KMS-11 (cell line): ENCODE measurements at regions not wholly inside any gene's neighbourhood (a gene's known extent, or its start where the extent isn't known, plus 50 kb on each side); places are given as distances from the start of the nearest gene placed in this dataset.

Experiments used
- H2AFZ ChIP-seq: fragments of 200-600 bp; sonication (generic); 2 replicates; pipeline ENCODE4 v1.6.1; 2016; ENCODE audit warnings: antibody characterized with exemption, mixed run types, low read depth
- H3K27ac ChIP-seq: fragments of 200-600 bp; sonication (generic); 2 replicates; pipeline ENCODE4 v1.6.1; 2016; ENCODE audit warnings: mild to moderate bottlenecking, mixed run types
- H3K27me3 ChIP-seq: fragments of 200-600 bp; sonication (generic); 2 replicates; pipeline ENCODE4 v1.6.1; 2017; ENCODE audit warnings: mild to moderate bottlenecking, low read depth, mixed run types, moderate library complexity; ENCODE audit not compliant: insufficient read depth
- H3K36me3 ChIP-seq: fragments of 200-600 bp; sonication (generic); 2 replicates; pipeline ENCODE4 v1.6.1; 2017; ENCODE audit warnings: mild to moderate bottlenecking, mixed run types; ENCODE audit not compliant: insufficient read depth
- H3K4me1 ChIP-seq: fragments of 200-600 bp; sonication (generic); 2 replicates; pipeline ENCODE4 v1.6.1; 2016; ENCODE audit warnings: mild to moderate bottlenecking, low read depth, mixed run types; ENCODE audit not compliant: poor library complexity, severe bottlenecking
- H3K4me2 ChIP-seq: fragments of 200-600 bp; sonication (generic); 2 replicates; pipeline ENCODE4 v1.7.0; 2016; ENCODE audit warnings: mild to moderate bottlenecking, mixed run types
- H3K4me3 ChIP-seq: fragments of 200-600 bp; sonication (generic); IDR thresholded peaks from 2 replicates; pipeline ENCODE4 v1.6.1; 2017; ENCODE audit warnings: low read depth, low read length, mixed read lengths; ENCODE audit not compliant: insufficient read depth
- H3K79me2 ChIP-seq: fragments of 200-600 bp; sonication (generic); 2 replicates; pipeline ENCODE4 v1.6.1; 2016; ENCODE audit warnings: low read depth, mixed run types; ENCODE audit not compliant: insufficient read depth
- H3K9ac ChIP-seq: fragments of 200-600 bp; sonication (generic); 2 replicates; pipeline ENCODE4 v1.6.1; 2016; ENCODE audit warnings: mild to moderate bottlenecking, mixed run types
- H4K20me1 ChIP-seq: fragments of 200-600 bp; sonication (generic); 2 replicates; pipeline ENCODE4 v1.6.1; 2016; ENCODE audit warnings: mild to moderate bottlenecking, mixed run types; ENCODE audit not compliant: insufficient read depth
- TF ChIP-seq, protein P1 (sequence below): fragments of 200-600 bp; sonication (generic); conservative IDR thresholded peaks from 2 replicates; pipeline ENCODE4 v1.6.1; 2017; ENCODE audit warnings: low read depth, mild to moderate bottlenecking, antibody characterized with exemption, low read length, moderate library complexity, mixed read lengths

- H3K9ac ChIP-seq = no peak overlapping the region
- H3K27me3 ChIP-seq = no peaks in the 10 kb centered on the region
- no peaks in the 10 kb centered on the region for H3K79me2 ChIP-seq
- H3K4me1 ChIP-seq = no peaks in the 10 kb centered on the region
- TF ChIP-seq, protein P1, sequence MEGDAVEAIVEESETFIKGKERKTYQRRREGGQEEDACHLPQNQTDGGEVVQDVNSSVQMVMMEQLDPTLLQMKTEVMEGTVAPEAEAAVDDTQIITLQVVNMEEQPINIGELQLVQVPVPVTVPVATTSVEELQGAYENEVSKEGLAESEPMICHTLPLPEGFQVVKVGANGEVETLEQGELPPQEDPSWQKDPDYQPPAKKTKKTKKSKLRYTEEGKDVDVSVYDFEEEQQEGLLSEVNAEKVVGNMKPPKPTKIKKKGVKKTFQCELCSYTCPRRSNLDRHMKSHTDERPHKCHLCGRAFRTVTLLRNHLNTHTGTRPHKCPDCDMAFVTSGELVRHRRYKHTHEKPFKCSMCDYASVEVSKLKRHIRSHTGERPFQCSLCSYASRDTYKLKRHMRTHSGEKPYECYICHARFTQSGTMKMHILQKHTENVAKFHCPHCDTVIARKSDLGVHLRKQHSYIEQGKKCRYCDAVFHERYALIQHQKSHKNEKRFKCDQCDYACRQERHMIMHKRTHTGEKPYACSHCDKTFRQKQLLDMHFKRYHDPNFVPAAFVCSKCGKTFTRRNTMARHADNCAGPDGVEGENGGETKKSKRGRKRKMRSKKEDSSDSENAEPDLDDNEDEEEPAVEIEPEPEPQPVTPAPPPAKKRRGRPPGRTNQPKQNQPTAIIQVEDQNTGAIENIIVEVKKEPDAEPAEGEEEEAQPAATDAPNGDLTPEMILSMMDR = no peak
- no peak overlapping the region for H3K4me3 ChIP-seq
- no peak overlapping the region for H2AFZ ChIP-seq
- no peaks in the 10 kb centered on the region for H4K20me1 ChIP-seq
- H3K36me3 ChIP-seq = no peaks in the 10 kb centered on the region
- no peak overlapping the region for H3K27ac ChIP-seq
- H3K4me2 ChIP-seq = no peak overlapping the region
These were observed 105.0 kb upstream of the PRB2 start for GRCh38 chr12:11500188-11500860.

- no peak overlapping the region for H3K27ac ChIP-seq
- no peaks in the 10 kb centered on the region for H3K27me3 ChIP-seq
- no peaks in the 10 kb centered on the region for H3K36me3 ChIP-seq
- no peak overlapping the region for H3K4me2 ChIP-seq
- H2AFZ ChIP-seq = no peak overlapping the region
- no peak overlapping the region for H3K4me3 ChIP-seq
- TF ChIP-seq, protein P1 = no peak
- H4K20me1 ChIP-seq = no peaks in the 10 kb centered on the region
- H3K4me1 ChIP-seq = no peaks in the 10 kb centered on the region
- H3K79me2 ChIP-seq = no peaks in the 10 kb centered on the region
- no peak overlapping the region for H3K9ac ChIP-seq
These were observed 105.5 kb upstream of the PRB2 start for GRCh38 chr12:11500861-11501230.

DNA sequence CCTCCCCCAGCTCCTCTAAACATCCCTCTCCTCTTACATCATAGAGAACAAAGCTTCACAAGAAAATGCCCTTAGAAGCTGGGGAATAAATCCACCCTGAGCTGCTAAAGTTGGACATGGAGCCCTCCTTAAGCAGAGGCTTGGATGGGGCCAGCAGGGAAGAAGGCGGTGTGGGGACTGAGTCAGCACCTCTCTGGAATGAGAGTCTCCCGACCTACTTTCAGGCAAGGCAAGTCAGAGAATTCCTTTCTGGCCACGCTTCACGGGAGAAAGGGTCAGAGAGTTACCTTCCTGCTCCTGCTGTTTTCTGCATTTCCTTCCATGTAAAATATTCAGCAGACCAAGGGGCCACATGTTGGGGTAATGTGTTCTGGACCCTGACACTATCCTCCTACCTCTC lies 113.3 kb upstream of the PRB2 start:
- no peak overlapping the region for H3K4me2 ChIP-seq
- no peaks in the 10 kb centered on the region for H3K4me1 ChIP-seq
- TF ChIP-seq, protein P1 = no peak
- H3K36me3 ChIP-seq = no peaks in the 10 kb centered on the region
- H3K9ac ChIP-seq = no peak overlapping the region
- H3K79me2 ChIP-seq = no peaks in the 10 kb centered on the region
- H3K4me3 ChIP-seq = no peak overlapping the region
- H3K27ac ChIP-seq = no peak overlapping the region
- H2AFZ ChIP-seq = no peak overlapping the region
- no peaks in the 10 kb centered on the region for H4K20me1 ChIP-seq
- no peaks in the 10 kb centered on the region for H3K27me3 ChIP-seq

- Histone ChIP-seq H3K36me3 (no peaks in the 10 kb centered on the region), H4K20me1 (no peaks in the 10 kb centered on the region), H3K27me3 (no peaks in the 10 kb centered on the region), H3K4me2 (no peak overlapping the region), H3K4me1 (no peaks in the 10 kb centered on the region), H3K9ac (no peak overlapping the region), H3K4me3 (no peak overlapping the region), H3K79me2 (no peaks in the 10 kb centered on the region), H2AFZ (no peak overlapping the region), H3K27ac (no peak overlapping the region)
- TF ChIP-seq, protein P1 = no peak
These were observed 114.0 kb upstream of the PRB2 start for GRCh38 chr12:11509326-11509725.
